Keratinocyte (primary cell): ENCODE measurements at regions not wholly inside any gene's neighbourhood (a gene's known extent, or its start where the extent isn't known, plus 50 kb on each side); places are given as distances from the start of the nearest gene placed in this dataset.

ENCODE experiments used
- EZH2 ChIP-seq: IDR thresholded peaks from one replicate; pipeline ENCODE4 v1.6.1; 2012; ENCODE audit warnings: inconsistent platforms, mild to moderate bottlenecking, low read length, moderate library complexity
- TF ChIP-seq, protein P1 (sequence below), 3 experiments: IDR thresholded peaks in 1 of 3; conservative IDR thresholded peaks in 1 of 3; optimal IDR thresholded peaks in 1 of 3; 2 replicates in 2 of 3; 3 replicates in 1 of 3; pipeline versions ENCODE3 to v1.5.1; 2011; ENCODE audit warnings: low read length in 3 of 3, mild to moderate bottlenecking in 3 of 3, moderate library complexity in 2 of 3, control low read depth in 1 of 3, inconsistent platforms in 1 of 3; ENCODE audit not compliant: insufficient read depth in 2 of 3; ENCODE audit errors: extremely low read depth in 1 of 3

DNA sequence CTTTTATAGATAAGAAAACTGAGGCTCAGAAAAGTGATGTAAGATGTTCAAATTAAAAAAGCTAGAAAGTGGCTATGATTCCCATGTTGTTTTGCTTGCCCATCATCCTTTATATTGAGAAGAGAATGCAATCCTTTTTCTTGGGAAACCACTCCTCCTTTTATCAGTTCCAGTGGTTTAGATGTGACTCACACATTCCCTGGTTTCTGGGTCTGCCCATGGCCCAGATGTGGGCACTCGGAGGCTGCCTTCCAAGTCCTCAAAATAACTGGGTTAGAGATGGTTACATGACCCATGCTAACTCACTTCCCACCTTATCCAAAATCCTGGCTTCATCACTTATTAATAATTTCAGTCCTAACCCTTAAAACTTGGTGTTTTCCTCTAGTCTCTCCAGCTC, 550.0 kb downstream of the MDFIC start:
- TF ChIP-seq, protein P1, sequence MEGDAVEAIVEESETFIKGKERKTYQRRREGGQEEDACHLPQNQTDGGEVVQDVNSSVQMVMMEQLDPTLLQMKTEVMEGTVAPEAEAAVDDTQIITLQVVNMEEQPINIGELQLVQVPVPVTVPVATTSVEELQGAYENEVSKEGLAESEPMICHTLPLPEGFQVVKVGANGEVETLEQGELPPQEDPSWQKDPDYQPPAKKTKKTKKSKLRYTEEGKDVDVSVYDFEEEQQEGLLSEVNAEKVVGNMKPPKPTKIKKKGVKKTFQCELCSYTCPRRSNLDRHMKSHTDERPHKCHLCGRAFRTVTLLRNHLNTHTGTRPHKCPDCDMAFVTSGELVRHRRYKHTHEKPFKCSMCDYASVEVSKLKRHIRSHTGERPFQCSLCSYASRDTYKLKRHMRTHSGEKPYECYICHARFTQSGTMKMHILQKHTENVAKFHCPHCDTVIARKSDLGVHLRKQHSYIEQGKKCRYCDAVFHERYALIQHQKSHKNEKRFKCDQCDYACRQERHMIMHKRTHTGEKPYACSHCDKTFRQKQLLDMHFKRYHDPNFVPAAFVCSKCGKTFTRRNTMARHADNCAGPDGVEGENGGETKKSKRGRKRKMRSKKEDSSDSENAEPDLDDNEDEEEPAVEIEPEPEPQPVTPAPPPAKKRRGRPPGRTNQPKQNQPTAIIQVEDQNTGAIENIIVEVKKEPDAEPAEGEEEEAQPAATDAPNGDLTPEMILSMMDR (optimal IDR thresholded peaks at IDR 0.05 in 1 of 3, IDR thresholded peaks at IDR 0.05 in 1 of 3, conservative IDR thresholded peaks at IDR 0.05 in 1 of 3; ENCODE audit: extremely low read depth in 1 of 3, insufficient read depth in 2 of 3, low read length in 3 of 3) = no peak
- no peak for TF ChIP-seq EZH2
